Mesenchymal stem cell (in vitro differentiated cells and primary cell): ENCODE measurements at regions not wholly inside any gene's neighbourhood (a gene's known extent, or its start where the extent isn't known, plus 50 kb on each side); places are given as distances from the start of the nearest gene placed in this dataset.
A peak's percentile ranks its signal among the peaks of the same experiment; 100 is the strongest.

Experiments
- DNase-seq: peaks from one replicate; pipeline ENCODE4 v3.0.0-alpha.2; 2013
- H2AFZ ChIP-seq: one replicate; pipeline ENCODE4 v1.6.1; 2013; ENCODE audit warnings: low read depth, mild to moderate bottlenecking, control low read depth, inconsistent platforms, low read length, moderate library complexity
- H2AK5ac ChIP-seq: 2 replicates; pipeline ENCODE4 v1.6.1; 2013; ENCODE audit warnings: low read length, moderate library complexity, mild to moderate bottlenecking, inconsistent platforms; ENCODE audit not compliant: severe bottlenecking
- H2BK120ac ChIP-seq: one replicate; pipeline ENCODE4 v1.6.1; 2013; ENCODE audit warnings: low read depth, mild to moderate bottlenecking, inconsistent platforms, low read length, moderate library complexity
- H2BK12ac ChIP-seq, 2 experiments: one replicate each; pipeline ENCODE4 v1.6.1; 2013; ENCODE audit warnings: inconsistent platforms in 2 of 2, low read length in 2 of 2, mild to moderate bottlenecking in 2 of 2, moderate library complexity in 2 of 2, control low read depth in 1 of 2
- H2BK15ac ChIP-seq: one replicate; pipeline ENCODE4 v1.6.1; 2013; ENCODE audit warnings: mild to moderate bottlenecking, low read depth, inconsistent platforms; ENCODE audit not compliant: poor library complexity, severe bottlenecking
- H2BK5ac ChIP-seq: 2 replicates; pipeline ENCODE4 v1.6.1; 2013; ENCODE audit warnings: low read depth, mild to moderate bottlenecking, low read length, control low read depth, inconsistent platforms; ENCODE audit not compliant: poor library complexity, severe bottlenecking
- H3K14ac ChIP-seq, 2 experiments: one replicate each; pipeline ENCODE4 v1.6.1; 2013; ENCODE audit warnings: inconsistent platforms in 2 of 2, low read length in 2 of 2, control low read depth in 1 of 2, mild to moderate bottlenecking in 1 of 2, moderate library complexity in 1 of 2
- H3K18ac ChIP-seq, 2 experiments: one replicate each; pipeline ENCODE4 v1.6.1; 2013; ENCODE audit warnings: inconsistent platforms in 2 of 2, low read length in 2 of 2, control low read depth in 1 of 2, low read depth in 1 of 2, mild to moderate bottlenecking in 1 of 2
- H3K23ac ChIP-seq, 2 experiments: one replicate each; pipeline ENCODE4 v1.6.1; 2013; ENCODE audit warnings: inconsistent platforms in 2 of 2, low read length in 2 of 2, mild to moderate bottlenecking in 2 of 2, moderate library complexity in 2 of 2, control low read depth in 1 of 2
- H3K27ac ChIP-seq: 2 replicates; pipeline ENCODE4 v1.5.1; 2013; ENCODE audit warnings: mild to moderate bottlenecking, moderate library complexity, low read length, control low read depth, inconsistent platforms; ENCODE audit not compliant: poor library complexity, severe bottlenecking
- H3K27me3 ChIP-seq, 2 experiments: 2 replicates each; pipeline versions ENCODE4 v1.6.1 to v1.7.0; 2013; ENCODE audit warnings: low read length in 2 of 2, mild to moderate bottlenecking in 2 of 2, moderate library complexity in 2 of 2, control low read depth in 1 of 2, inconsistent platforms in 1 of 2; ENCODE audit not compliant: control insufficient read depth in 1 of 2, insufficient read depth in 1 of 2
- H3K36me3 ChIP-seq, 2 experiments: 2 replicates each; pipeline versions ENCODE4 v1.6.1 to v1.7.0; 2013; ENCODE audit warnings: low read length in 2 of 2, control low read depth in 1 of 2, inconsistent platforms in 1 of 2, low read depth in 1 of 2, mild to moderate bottlenecking in 1 of 2; ENCODE audit not compliant: insufficient read depth in 2 of 2, control insufficient read depth in 1 of 2
- H3K4ac ChIP-seq, 2 experiments: one replicate each; pipeline ENCODE4 v1.6.1; 2013; ENCODE audit warnings: inconsistent platforms in 2 of 2, low read length in 2 of 2, mild to moderate bottlenecking in 2 of 2, moderate library complexity in 2 of 2, control low read depth in 1 of 2, low read depth in 1 of 2
- H3K4me1 ChIP-seq: 2 replicates; pipeline ENCODE4 v1.6.1; 2013; ENCODE audit warnings: low read depth, low read length, control low read depth; ENCODE audit not compliant: control insufficient read depth, insufficient read depth
- H3K4me2 ChIP-seq: 2 replicates; pipeline ENCODE4 v1.6.1; 2013; ENCODE audit warnings: low read length, mild to moderate bottlenecking, inconsistent platforms; ENCODE audit not compliant: poor library complexity, severe bottlenecking
- H3K4me3 ChIP-seq, 2 experiments: 2 replicates each; pipeline versions ENCODE4 v1.5.1 to v1.7.0; 2013; ENCODE audit warnings: low read length in 2 of 2, mild to moderate bottlenecking in 2 of 2, control low read depth in 1 of 2, low read depth in 1 of 2; ENCODE audit not compliant: insufficient read depth in 1 of 2
- H3K79me1 ChIP-seq: replicated peaks from 2 replicates; pipeline ENCODE4 v1.6.1; 2013; ENCODE audit warnings: mild to moderate bottlenecking, control low read depth, low read length, inconsistent platforms; ENCODE audit not compliant: poor library complexity, severe bottlenecking
- H3K9ac ChIP-seq: 2 replicates; pipeline ENCODE4 v1.7.0; 2013; ENCODE audit warnings: mild to moderate bottlenecking, low read length, moderate library complexity
- H3K9me3 ChIP-seq: 2 replicates; pipeline ENCODE4 v1.7.0; 2013; ENCODE audit warnings: mild to moderate bottlenecking, low read length; ENCODE audit not compliant: control insufficient read depth
- H4K8ac ChIP-seq: one replicate; pipeline ENCODE4 v1.6.1; 2013; ENCODE audit warnings: inconsistent platforms, mild to moderate bottlenecking, low read length, moderate library complexity
- H4K91ac ChIP-seq: one replicate; pipeline ENCODE4 v1.6.1; 2013; ENCODE audit warnings: mild to moderate bottlenecking, low read length, inconsistent platforms
- WGBS: methylation state at CpG from one replicate; pipeline ENCODE4 v1.1.7; 2013; ENCODE audit warnings: mixed read lengths; 5-methylcytosine and 5-hydroxymethylcytosine counted together

- H2BK5ac ChIP-seq = no peak overlapping the region
- peak overlapping the region in 1 of 2 experiments; percentile 85 for H3K4me3 ChIP-seq
- H3K79me1 ChIP-seq = peaks cover 10% of the 10 kb centered on the region
- H3K14ac ChIP-seq = no peak overlapping the region
- H4K8ac ChIP-seq = no peak overlapping the region
- DNase-seq = peak; percentile 16
- H2BK12ac ChIP-seq = no peak overlapping the region
- H3K27ac ChIP-seq = no peak overlapping the region
- no peak overlapping the region for H2AFZ ChIP-seq
- no peaks in the 10 kb centered on the region for H3K9me3 ChIP-seq
- no peak overlapping the region for H4K91ac ChIP-seq
- peak overlapping the region; percentile 92 for H3K9ac ChIP-seq
- whole genome bisulfite sequencing = 5% methylated on average over 2 of the region's 3 CpGs
- no peak overlapping the region for H2BK15ac ChIP-seq
- H3K4me2 ChIP-seq = no peak overlapping the region
- H3K18ac ChIP-seq = no peak overlapping the region
- H3K27me3 ChIP-seq = no peaks in the 10 kb centered on the region
- H2BK120ac ChIP-seq = no peak overlapping the region
- H3K36me3 ChIP-seq = peaks cover 0 to 9% of the 10 kb centered on the region in 2 experiments
- H3K4ac ChIP-seq = no peak overlapping the region
- no peaks in the 10 kb centered on the region for H3K4me1 ChIP-seq
- no peak overlapping the region for H2AK5ac ChIP-seq
- H3K23ac ChIP-seq = no peak overlapping the region
Observed at GRCh38 chr1:149848340-149849110, 50.8 kb upstream of the BOLA1 start.

- no peak overlapping the region for H2BK12ac ChIP-seq
- H4K8ac ChIP-seq = no peak overlapping the region
- peaks cover 0 to 9% of the 10 kb centered on the region in 2 experiments for H3K36me3 ChIP-seq
- H3K18ac ChIP-seq = no peak overlapping the region
- H3K4me2 ChIP-seq = peak overlapping the region; percentile 84
- H2AK5ac ChIP-seq = peak overlapping the region; percentile 26
- peak; percentile 18 for DNase-seq
- H3K4me1 ChIP-seq = no peaks in the 10 kb centered on the region
- H4K91ac ChIP-seq = no peak overlapping the region
- WGBS = 11% methylated on average over 5 of the region's 10 CpGs
- H3K9ac ChIP-seq = peak overlapping the region; percentile 92
- peak overlapping the region; percentile 1 for H3K27ac ChIP-seq
- H2BK120ac ChIP-seq = no peak overlapping the region
- no peaks in the 10 kb centered on the region for H3K9me3 ChIP-seq
- H2BK15ac ChIP-seq = no peak overlapping the region
- no peak overlapping the region for H2BK5ac ChIP-seq
- H3K79me1 ChIP-seq = peaks cover 10% of the 10 kb centered on the region
- no peak overlapping the region for H2AFZ ChIP-seq
- no peak overlapping the region for H3K4ac ChIP-seq
- peak overlapping the region in 1 of 2 experiments; percentile 85 for H3K4me3 ChIP-seq
- H3K14ac ChIP-seq = no peak overlapping the region
- no peak overlapping the region for H3K23ac ChIP-seq
- no peaks in the 10 kb centered on the region for H3K27me3 ChIP-seq
Observed at GRCh38 chr1:149849111-149849946, 50.0 kb upstream of the BOLA1 start.
